ENCODE measurements at regions not wholly inside any gene's neighbourhood (a gene's known extent, or its start where the extent isn't known, plus 50 kb on each side); places are given as distances from the start of the nearest gene placed in this dataset.

- DNase-seq (ENCODE audit: extremely low read depth in 1 of 2, low read depth in 1 of 2) = no peak
Measured at GRCh38 chr10:131726967-131727366, 173.8 kb upstream of the PPP2R2D start.

- no peak for DNase-seq (ENCODE audit: extremely low read depth in 1 of 2, low read depth in 1 of 2)
Measured at GRCh38 chr10:131727560-131727959, 173.2 kb upstream of the PPP2R2D start.

GRCh38 chr10:131728286-131729228, 172.3 kb upstream of the PPP2R2D start:
- DNase-seq (ENCODE audit: extremely low read depth in 1 of 2, low read depth in 1 of 2) = no peak

GRCh38 chr10:131729361-131729760, 171.4 kb upstream of the PPP2R2D start:
- DNase-seq (ENCODE audit: extremely low read depth in 1 of 2, low read depth in 1 of 2) = no peak

- DNase-seq (ENCODE audit: extremely low read depth in 1 of 2, low read depth in 1 of 2) = no peak
Measured at GRCh38 chr10:131729938-131730660, 170.7 kb upstream of the PPP2R2D start.

GRCh38 chr10:131730771-131731497, 169.9 kb upstream of the PPP2R2D start:
- no peak for DNase-seq (ENCODE audit: extremely low read depth in 1 of 2, low read depth in 1 of 2)

GRCh38 chr10:131731780-131732630, 168.8 kb upstream of the PPP2R2D start:
- DNase-seq (ENCODE audit: extremely low read depth in 1 of 2, low read depth in 1 of 2) = no peak

GRCh38 chr10:131732631-131733127, 168.1 kb upstream of the PPP2R2D start:
- no peak for DNase-seq (ENCODE audit: extremely low read depth in 1 of 2, low read depth in 1 of 2)

GRCh38 chr10:131733596-131733995, 167.2 kb upstream of the PPP2R2D start:
- no peak for DNase-seq (ENCODE audit: extremely low read depth in 1 of 2, low read depth in 1 of 2)

GRCh38 chr10:131735577-131735976, 165.2 kb upstream of the PPP2R2D start:
- no peak for DNase-seq (ENCODE audit: extremely low read depth in 1 of 2, low read depth in 1 of 2)

- DNase-seq (ENCODE audit: extremely low read depth in 1 of 2, low read depth in 1 of 2) = no peak
Measured at GRCh38 chr10:131736321-131736980, 164.4 kb upstream of the PPP2R2D start.

- DNase-seq (ENCODE audit: extremely low read depth in 1 of 2, low read depth in 1 of 2) = no peak
Measured at GRCh38 chr10:131737543-131738395, 163.0 kb upstream of the PPP2R2D start.

GRCh38 chr10:131738396-131738735, 162.4 kb upstream of the PPP2R2D start:
- no peak for DNase-seq (ENCODE audit: extremely low read depth in 1 of 2, low read depth in 1 of 2)

GRCh38 chr10:131739206-131739605, 161.6 kb upstream of the PPP2R2D start:
- no peak for DNase-seq (ENCODE audit: extremely low read depth in 1 of 2, low read depth in 1 of 2)

GRCh38 chr10:131742500-131742951, 158.3 kb upstream of the PPP2R2D start:
- DNase-seq (ENCODE audit: extremely low read depth in 1 of 2, low read depth in 1 of 2) = no peak

GRCh38 chr10:131743190-131744151, 157.3 kb upstream of the PPP2R2D start:
- no peak for DNase-seq (ENCODE audit: extremely low read depth in 1 of 2, low read depth in 1 of 2)

- DNase-seq (ENCODE audit: extremely low read depth in 1 of 2, low read depth in 1 of 2) = no peak
Measured at GRCh38 chr10:131744346-131744745, 156.5 kb upstream of the PPP2R2D start.

GRCh38 chr10:131745591-131745990, 155.2 kb upstream of the PPP2R2D start:
- no peak for DNase-seq (ENCODE audit: extremely low read depth in 1 of 2, low read depth in 1 of 2)

Data from activated CD8-positive, alpha-beta memory T cell treated with anti-CD3 and anti-CD28 coated beads for 1 hour (primary cell).